Breast epithelium (tissue), 4 donors: ENCODE measurements at regions not wholly inside any gene's neighbourhood (a gene's known extent, or its start where the extent isn't known, plus 50 kb on each side); places are given as distances from the start of the nearest gene placed in this dataset.

Experiments
- DNase-seq, 2 donors: peaks; one replicate each; pipeline ENCODE4 v3.0.0-alpha.2; 2019; ENCODE audit warnings: low spot score in 2 of 2
- H3K27ac ChIP-seq, 2 donors: fragments of 200-600 bp; sonication (generic) in 1 of 2; one replicate each; pipeline ENCODE4 v1.5.1; 2016 to 2019; ENCODE audit warnings: mild to moderate bottlenecking in 1 of 2
- H3K27me3 ChIP-seq, 2 donors: fragments of 200-600 bp; sonication (generic) in 1 of 2; one replicate each; pipeline versions ENCODE4 v1.5.1 to v1.6.0; 2017 to 2019; ENCODE audit warnings: control low read depth in 1 of 2, mild to moderate bottlenecking in 1 of 2
- H3K36me3 ChIP-seq: fragments of 200-600 bp; one replicate; pipeline ENCODE4 v1.5.1; 2019
- H3K4me1 ChIP-seq, 2 donors: fragments of 200-600 bp; sonication (generic); one replicate each; pipeline ENCODE4 v1.5.1; 2016 to 2019; ENCODE audit warnings: control low read depth in 1 of 2
- H3K4me3 ChIP-seq, 3 donors: fragments of 200-600 bp; sonication (generic); 1 replicate in 2 of 3; 2 replicates in 1 of 3; pipeline ENCODE4 v1.5.1; 2016 to 2019; ENCODE audit warnings: mild to moderate bottlenecking in 3 of 3, moderate library complexity in 2 of 3
- H3K9me3 ChIP-seq, 2 donors: fragments of 200-600 bp; sonication (generic) in 1 of 2; one replicate each; pipeline ENCODE4 v1.5.1; 2016 to 2019; ENCODE audit warnings: control low read depth in 1 of 2
- CTCF ChIP-seq, 3 donors: fragments of 450-650 bp; IDR thresholded peaks; one replicate each; pipeline ENCODE4 v1.5.1; 2016 to 2017; ENCODE audit warnings: antibody characterized with exemption in 3 of 3, mild to moderate bottlenecking in 3 of 3, moderate library complexity in 3 of 3
- POLR2A ChIP-seq: fragments of 450-650 bp; IDR thresholded peaks from one replicate; pipeline ENCODE4 v1.6.1; 2016; ENCODE audit warnings: antibody characterized with exemption, mild to moderate bottlenecking, moderate library complexity
- POLR2AphosphoS5 ChIP-seq, 3 donors: sonication (generic); formaldehyde crosslinking; IDR thresholded peaks; one replicate each; pipeline ENCODE4 v1.6.1; 2017; ENCODE audit warnings: antibody characterized with exemption in 3 of 3
- intact Hi-C: fragments of 100-400 bp; cut with DNase I; formaldehyde crosslinking; loops from one replicate; pipeline ENCODE4 v1.15.1; 2023; ENCODE audit warnings: low total_unique reads

DNA sequence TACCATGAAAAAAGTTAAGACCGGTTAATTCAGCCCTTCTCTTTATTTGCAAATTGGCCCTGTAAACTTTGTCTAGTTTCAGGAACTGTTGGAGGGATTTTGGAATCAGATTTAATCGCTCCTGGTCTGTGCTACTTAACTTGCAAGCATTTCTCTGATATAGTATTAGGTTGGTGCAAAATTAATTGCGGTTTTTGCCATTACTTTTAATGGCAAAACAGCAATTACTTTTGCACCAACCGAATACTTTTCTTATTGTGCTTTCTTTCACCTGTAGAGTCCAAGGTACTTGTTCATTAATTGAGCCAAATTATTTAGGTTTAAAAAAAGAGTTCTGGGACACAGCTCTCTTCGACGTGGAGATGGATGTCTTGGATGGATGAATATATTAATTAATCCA lies 92.8 kb upstream of the HNRNPU start:
- intact Hi-C loops: no loop called here
- DNase-seq: no peak
- Histone ChIP-seq H3K36me3 (no peaks in the 10 kb centered on the region), H3K27me3 (no peaks in the 10 kb centered on the region), H3K9me3 (no peaks in the 10 kb centered on the region), H3K4me1 (no peaks in the 10 kb centered on the region), H3K4me3 (no peak overlapping the region), H3K27ac (no peak overlapping the region)
- TF ChIP-seq POLR2AphosphoS5 (IDR thresholded peaks at IDR 0.05): no peak
- no peak for TF ChIP-seq CTCF (IDR thresholded peaks at IDR 0.05)
- TF ChIP-seq POLR2A: no peak

DNA sequence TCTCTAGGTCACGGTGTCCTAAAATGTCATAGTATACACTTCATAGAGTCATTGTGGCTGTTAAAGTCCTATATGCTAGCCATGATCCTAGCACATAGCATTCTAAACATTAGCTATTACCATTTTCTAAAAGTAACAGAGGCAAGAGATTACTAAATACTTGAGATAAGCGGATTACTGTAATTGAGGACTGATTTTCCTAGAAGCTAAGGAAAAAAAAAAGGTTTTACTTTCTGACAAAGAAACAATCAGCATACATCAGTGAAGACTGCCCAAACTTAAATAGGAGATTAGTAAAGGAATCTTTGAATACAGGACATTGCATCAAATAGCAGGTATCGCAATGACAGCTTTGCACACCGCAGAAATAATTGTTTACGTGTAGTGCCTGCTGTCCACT lies 91.3 kb upstream of the HNRNPU start:
- Histone ChIP-seq H3K27me3 (no peaks in the 10 kb centered on the region), H3K36me3 (no peaks in the 10 kb centered on the region), H3K4me3 (no peak overlapping the region), H3K4me1 (no peaks in the 10 kb centered on the region), H3K9me3 (no peaks in the 10 kb centered on the region), H3K27ac (no peak overlapping the region)
- intact Hi-C loops: no loop called here
- TF ChIP-seq CTCF (IDR thresholded peaks at IDR 0.05) (no peak), POLR2A (no peak), POLR2AphosphoS5 (IDR thresholded peaks at IDR 0.05) (no peak)
- no peak for DNase-seq

DNA sequence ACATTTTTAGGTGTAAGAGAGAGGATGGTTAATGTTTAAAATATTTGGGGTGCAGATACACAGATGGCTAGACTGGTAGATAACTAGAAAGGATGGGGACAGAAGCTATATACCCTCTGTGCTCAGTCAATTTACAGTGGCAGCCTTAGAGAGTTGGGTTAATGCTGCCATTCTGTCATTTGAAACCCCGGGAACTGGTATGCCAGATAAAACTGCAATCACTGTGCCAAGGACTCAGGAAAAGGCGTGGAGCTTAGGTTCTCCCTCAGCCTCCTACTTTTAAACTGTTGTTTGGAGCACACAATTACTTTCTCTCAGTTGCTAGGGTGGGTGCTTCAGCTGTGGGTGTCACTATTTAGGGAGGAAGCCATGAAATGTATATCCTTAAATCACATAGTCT lies 90.0 kb upstream of the HNRNPU start:
- TF ChIP-seq POLR2A: no peak
- no peak for TF ChIP-seq CTCF (IDR thresholded peaks at IDR 0.05)
- TF ChIP-seq POLR2AphosphoS5 (IDR thresholded peaks at IDR 0.05): no peak
- intact Hi-C loops: loop anchor here (5.0 kb wide), 1 partner anchor 512 kb away; no protein-coding TSS in a partner anchor
- Histone ChIP-seq H3K9me3 (no peaks in the 10 kb centered on the region), H3K36me3 (no peaks in the 10 kb centered on the region), H3K4me3 (no peak overlapping the region), H3K27me3 (no peaks in the 10 kb centered on the region), H3K27ac (no peak overlapping the region), H3K4me1 (no peaks in the 10 kb centered on the region)
- no peak for DNase-seq

- Histone ChIP-seq H3K27ac (no peak overlapping the region), H3K9me3 (no peaks in the 10 kb centered on the region), H3K27me3 (no peaks in the 10 kb centered on the region), H3K4me3 (no peak overlapping the region), H3K36me3 (no peaks in the 10 kb centered on the region), H3K4me1 (no peaks in the 10 kb centered on the region)
- no peak for DNase-seq
- TF ChIP-seq POLR2A (no peak), CTCF (IDR thresholded peaks at IDR 0.05) (no peak), POLR2AphosphoS5 (IDR thresholded peaks at IDR 0.05) (no peak)
- intact Hi-C loops: loop anchor here (5.0 kb wide), 1 partner anchor 512 kb away; no protein-coding TSS in a partner anchor
These were observed 89.6 kb upstream of the HNRNPU start for GRCh38 chr1:244953901-244954300.

- intact Hi-C loops: loop anchor here (5.0 kb wide), 1 partner anchor 511 kb away; no protein-coding TSS in a partner anchor
- no peak overlapping the region for H3K27ac ChIP-seq
- peak overlapping the region in 1 of 3 donors; percentile 8 for H3K4me3 ChIP-seq
- DNase-seq: no peak
- no peaks in the 10 kb centered on the region for H3K4me1 ChIP-seq
- H3K36me3 ChIP-seq: no peaks in the 10 kb centered on the region
- H3K27me3 ChIP-seq: no peaks in the 10 kb centered on the region
- H3K9me3 ChIP-seq: no peaks in the 10 kb centered on the region
- TF ChIP-seq POLR2AphosphoS5 (IDR thresholded peaks at IDR 0.05) (no peak), POLR2A (no peak), CTCF (IDR thresholded peaks at IDR 0.05) (no peak)
These were observed 88.6 kb upstream of the HNRNPU start for GRCh38 chr1:244952940-244953339.
